ENCODE measurements at regions not wholly inside any gene's neighbourhood (a gene's known extent, or its start where the extent isn't known, plus 50 kb on each side); places are given as distances from the start of the nearest gene placed in this dataset.

DNA sequence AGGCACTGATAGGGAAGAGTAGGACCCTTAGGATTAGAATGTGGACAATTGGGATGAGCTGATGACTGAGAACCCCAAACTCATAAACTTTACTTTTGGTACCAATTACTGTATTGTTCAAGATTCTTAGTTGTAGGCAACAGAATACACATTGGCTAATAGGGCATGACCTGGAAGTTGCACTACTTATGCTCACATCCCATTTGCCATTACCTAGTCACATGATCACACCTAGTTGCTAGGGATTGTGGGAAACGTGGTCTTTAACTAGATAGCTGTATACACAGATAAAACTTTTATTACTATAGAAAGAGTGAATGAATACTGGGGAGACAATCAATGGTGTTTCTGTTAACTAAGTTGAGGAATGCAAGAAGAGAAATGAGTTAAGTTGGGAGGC lies 113.4 kb upstream of the AKIRIN2 start:
- TF ChIP-seq GLIS3 (CRISPR knock-in tag; IDR thresholded peaks at IDR 0.05) (no peak), ISL1 (CRISPR knock-in tag; IDR thresholded peaks at IDR 0.05) (no peak), OSR1 (CRISPR knock-in tag; IDR thresholded peaks at IDR 0.05) (no peak), ARNTL (CRISPR knock-in tag; IDR thresholded peaks at IDR 0.05; ENCODE audit: borderline replicate concordance, low read depth) (no peak), ZNF565 (CRISPR knock-in tag; conservative IDR thresholded peaks at IDR 0.05; ENCODE audit: low read depth) (no peak), CSRNP3 (CRISPR knock-in tag; IDR thresholded peaks at IDR 0.05) (no peak), ZFP30 (CRISPR knock-in tag; IDR thresholded peaks at IDR 0.05) (no peak), CSDC2 (CRISPR knock-in tag; IDR thresholded peaks at IDR 0.05) (no peak), SNAI2 (CRISPR knock-in tag; IDR thresholded peaks at IDR 0.05) (no peak), TCF4 (CRISPR knock-in tag; IDR thresholded peaks at IDR 0.05; ENCODE audit: borderline replicate concordance) (no peak), ZNF8 (CRISPR knock-in tag; IDR thresholded peaks at IDR 0.05) (no peak), BACH2 (CRISPR knock-in tag; IDR thresholded peaks at IDR 0.05; ENCODE audit: borderline replicate concordance) (no peak), ZFP3 (CRISPR knock-in tag; IDR thresholded peaks at IDR 0.05) (no peak), ZNF70 (CRISPR knock-in tag; IDR thresholded peaks at IDR 0.05) (no peak)
- TF ChIP-seq, protein P1, sequence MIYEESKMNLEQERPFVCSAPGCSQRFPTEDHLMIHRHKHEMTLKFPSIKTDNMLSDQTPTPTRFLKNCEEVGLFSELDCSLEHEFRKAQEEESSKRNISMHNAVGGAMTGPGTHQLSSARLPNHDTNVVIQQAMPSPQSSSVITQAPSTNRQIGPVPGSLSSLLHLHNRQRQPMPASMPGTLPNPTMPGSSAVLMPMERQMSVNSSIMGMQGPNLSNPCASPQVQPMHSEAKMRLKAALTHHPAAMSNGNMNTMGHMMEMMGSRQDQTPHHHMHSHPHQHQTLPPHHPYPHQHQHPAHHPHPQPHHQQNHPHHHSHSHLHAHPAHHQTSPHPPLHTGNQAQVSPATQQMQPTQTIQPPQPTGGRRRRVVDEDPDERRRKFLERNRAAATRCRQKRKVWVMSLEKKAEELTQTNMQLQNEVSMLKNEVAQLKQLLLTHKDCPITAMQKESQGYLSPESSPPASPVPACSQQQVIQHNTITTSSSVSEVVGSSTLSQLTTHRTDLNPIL (CRISPR knock-in tag; IDR thresholded peaks at IDR 0.05; ENCODE audit: low read depth), result no peak
- ATAC-seq, result no peak

DNA sequence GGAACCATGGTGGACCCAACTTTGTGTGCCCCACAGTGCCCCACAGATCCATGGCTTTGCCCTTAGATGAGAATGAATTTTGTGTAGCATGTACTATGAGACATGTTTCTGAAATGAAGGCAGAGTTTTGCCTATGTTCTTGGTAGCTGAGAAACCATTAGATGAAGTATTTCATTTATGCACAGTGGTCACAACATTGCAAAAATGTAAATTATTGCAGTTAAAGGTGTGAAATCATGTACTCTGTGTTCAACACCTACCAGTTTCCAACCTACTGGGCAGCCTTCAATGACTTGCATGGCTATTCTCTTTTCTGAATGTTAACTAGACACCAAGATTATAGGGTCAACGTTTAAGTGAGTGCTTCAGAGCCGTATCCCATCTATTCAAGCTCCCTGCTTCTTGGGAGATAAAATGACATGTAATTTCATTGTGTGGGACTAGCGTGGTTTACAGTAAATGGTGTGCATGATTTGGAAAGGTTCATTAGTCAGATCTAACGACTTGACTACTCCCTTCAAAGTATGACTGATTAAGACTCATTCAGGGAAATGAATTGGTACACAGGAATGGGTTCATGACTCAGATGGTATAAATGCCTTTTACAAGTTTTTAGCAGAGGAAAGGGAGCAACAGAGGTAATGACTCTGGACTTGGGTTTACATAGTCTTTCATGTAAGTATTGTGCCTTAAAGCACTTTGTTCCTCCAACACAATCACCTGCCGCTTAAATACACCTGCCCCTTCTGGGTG lies 106.1 kb upstream of the AKIRIN2 start:
- no peak for ATAC-seq
- TF ChIP-seq TCF4 (CRISPR knock-in tag; IDR thresholded peaks at IDR 0.05; ENCODE audit: borderline replicate concordance) (no peak), GLIS3 (CRISPR knock-in tag; IDR thresholded peaks at IDR 0.05) (no peak), PATZ1 (CRISPR knock-in tag; IDR thresholded peaks at IDR 0.05; ENCODE audit: borderline replicate concordance) (no peak), ZC3H10 (CRISPR knock-in tag; IDR thresholded peaks at IDR 0.05) (no peak), TSHZ2 (CRISPR knock-in tag; IDR thresholded peaks at IDR 0.05) (no peak), ARNTL (CRISPR knock-in tag; IDR thresholded peaks at IDR 0.05; ENCODE audit: borderline replicate concordance, low read depth) (no peak), ZNF565 (CRISPR knock-in tag; conservative IDR thresholded peaks at IDR 0.05; ENCODE audit: low read depth) (no peak), ESRRG (CRISPR knock-in tag; IDR thresholded peaks at IDR 0.05) (no peak), POU6F1 (CRISPR knock-in tag; IDR thresholded peaks at IDR 0.05; ENCODE audit: borderline replicate concordance, low read depth) (no peak), TOX (CRISPR knock-in tag; IDR thresholded peaks at IDR 0.05; ENCODE audit: borderline replicate concordance) (no peak), RARB (CRISPR knock-in tag; IDR thresholded peaks at IDR 0.05) (no peak), CSDC2 (CRISPR knock-in tag; IDR thresholded peaks at IDR 0.05) (no peak), PPARA (CRISPR knock-in tag; IDR thresholded peaks at IDR 0.05; ENCODE audit: borderline replicate concordance) (no peak)
